ENCODE measurements at regions not wholly inside any gene's neighbourhood (a gene's known extent, or its start where the extent isn't known, plus 50 kb on each side); places are given as distances from the start of the nearest gene placed in this dataset.

DNA sequence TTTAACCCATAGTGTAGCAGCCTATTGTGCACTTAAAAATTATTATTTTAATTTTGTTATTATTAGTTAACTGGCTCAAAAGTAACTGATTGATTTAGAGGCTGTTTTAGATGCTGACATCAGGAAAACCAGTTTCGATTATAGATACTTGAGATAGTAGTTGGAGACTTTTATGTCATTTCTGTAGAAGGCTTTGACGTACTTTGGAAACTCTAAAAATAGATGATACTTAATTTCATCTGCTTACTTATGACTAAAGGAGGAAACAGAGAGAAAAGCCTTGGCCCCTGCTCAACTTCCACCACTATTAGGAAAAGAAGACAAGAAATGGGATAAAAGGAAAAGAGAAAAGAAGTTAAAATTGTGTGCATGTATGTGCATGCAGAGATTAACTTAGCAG lies 219.3 kb upstream of the HMGA2 start:
- TF ChIP-seq CTCF (conservative IDR thresholded peaks at IDR 0.05; ENCODE audit: low read length) = no peak
- no peak for TF ChIP-seq EZH2phosphoT487 (IDR thresholded peaks at IDR 0.05; ENCODE audit: borderline replicate concordance, low read depth, low read length)

Measured in OCI-LY7 (cell line).